H1 (cell line): ENCODE measurements at regions not wholly inside any gene's neighbourhood (a gene's known extent, or its start where the extent isn't known, plus 50 kb on each side); places are given as distances from the start of the nearest gene placed in this dataset.

ENCODE experiments used
- RNF2 ChIP-seq: fragments of 200-900, 300-1000 bp; sonication (generic); IDR thresholded peaks from 2 replicates; pipeline ENCODE4 v1.7.1; 2016; ENCODE audit warnings: borderline replicate concordance, low read depth, mild to moderate bottlenecking, antibody characterized with exemption, low read length; ENCODE audit not compliant: poor library complexity, severe bottlenecking; ENCODE audit errors: missing control alignments

DNA sequence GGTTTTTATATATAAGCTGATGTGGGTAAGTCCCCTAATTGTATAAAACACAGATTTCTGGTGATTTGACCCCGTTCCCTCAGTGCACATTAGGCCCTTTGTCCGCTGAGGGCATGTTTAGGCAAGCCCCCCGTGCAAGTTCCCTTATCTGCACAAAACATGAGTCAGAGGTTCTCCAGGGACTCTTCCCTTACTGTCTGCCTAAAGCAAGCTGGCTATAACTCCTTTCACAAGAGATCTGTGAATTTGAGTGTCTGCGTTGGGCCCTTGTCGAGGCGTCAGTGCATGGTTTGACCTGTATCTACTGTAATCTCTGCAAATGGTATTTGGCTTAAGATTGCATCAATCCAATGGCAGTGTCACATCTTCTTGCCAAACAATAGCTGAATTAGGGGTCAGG lies 712.8 kb downstream of the CDH8 start (continued):
- no peak for TF ChIP-seq RNF2
